ENCODE measurements at regions not wholly inside any gene's neighbourhood (a gene's known extent, or its start where the extent isn't known, plus 50 kb on each side); places are given as distances from the start of the nearest gene placed in this dataset.

- TF ChIP-seq POLR2A (IDR thresholded peaks at IDR 0.05; ENCODE audit: low read length) = no peak
- no peak for TF ChIP-seq GATA1 (IDR thresholded peaks at IDR 0.05; ENCODE audit: low read depth, low read length)
Measured at GRCh38 chr1:88421997-88422396, 262.1 kb upstream of the PKN2 start.

All from erythroblast (primary cell).